Esophagus squamous epithelium (tissue), 5 donors: ENCODE measurements at regions not wholly inside any gene's neighbourhood (a gene's known extent, or its start where the extent isn't known, plus 50 kb on each side); places are given as distances from the start of the nearest gene placed in this dataset.
"Not testable (repeated sequence)": the region's sequence is repeated elsewhere in the genome, so short reads cannot be mapped to it uniquely, and the experiment has no call there.

Source experiments
- DNase-seq: peaks from one replicate; lab custom pipeline; 2025; lab: John Stamatoyannopoulos, UW
- H3K27ac ChIP-seq, 4 donors: fragments of 200-600 bp; sonication (generic); one replicate each; pipeline ENCODE4 v1.5.1; 2016 to 2019; ENCODE audit warnings: mild to moderate bottlenecking in 1 of 4
- H3K27me3 ChIP-seq, 4 donors: fragments of 200-600 bp; sonication (generic); 1 replicate in 3 of 4; 2 replicates in 1 of 4; pipeline versions ENCODE4 v1.5.1 to v1.6.0; 2017 to 2021; ENCODE audit warnings: antibody characterized with exemption in 1 of 4
- H3K36me3 ChIP-seq, 3 donors: fragments of 200-600 bp; sonication (generic); one replicate each; pipeline ENCODE4 v1.5.1; 2016 to 2019
- H3K4me1 ChIP-seq, 3 donors: fragments of 200-600 bp; sonication (generic); one replicate each; pipeline ENCODE4 v1.5.1; 2017 to 2019
- H3K4me3 ChIP-seq, 4 donors: fragments of 200-600 bp; sonication (generic); 1 replicate in 3 of 4; 2 replicates in 1 of 4; pipeline ENCODE4 v1.5.1; 2016 to 2019; ENCODE audit warnings: mild to moderate bottlenecking in 2 of 4, moderate library complexity in 1 of 4
- H3K9me3 ChIP-seq, 3 donors: fragments of 200-600 bp; sonication (generic); one replicate each; pipeline ENCODE4 v1.5.1; 2016 to 2019
- CTCF ChIP-seq, 6 experiments: fragments of 450-650 bp in 4 of 6; fragments of 200-600 bp in 2 of 6; sonication (generic) in 2 of 6; IDR thresholded peaks; one replicate each; pipeline ENCODE4 v1.5.1; 2016 to 2019; ENCODE audit warnings: antibody characterized with exemption in 6 of 6, mild to moderate bottlenecking in 4 of 6, moderate library complexity in 4 of 6
- POLR2A ChIP-seq, 4 donors: fragments of 450-650 bp; IDR thresholded peaks; one replicate each; pipeline ENCODE4 v1.6.1; 2017; ENCODE audit warnings: antibody characterized with exemption in 4 of 4, mild to moderate bottlenecking in 4 of 4, moderate library complexity in 3 of 4
- WGBS, 2 donors: methylation state at CpG; one replicate each; pipeline ENCODE4 v1.1.5; 2018; 5-methylcytosine and 5-hydroxymethylcytosine counted together
- intact Hi-C: fragments of 100-400 bp; cut with DNase I; formaldehyde crosslinking; loops from one replicate; pipeline ENCODE4 v1.15.0; 2022
- donor health status: DM: yes; HTN: yes; CAD: no.

DNA sequence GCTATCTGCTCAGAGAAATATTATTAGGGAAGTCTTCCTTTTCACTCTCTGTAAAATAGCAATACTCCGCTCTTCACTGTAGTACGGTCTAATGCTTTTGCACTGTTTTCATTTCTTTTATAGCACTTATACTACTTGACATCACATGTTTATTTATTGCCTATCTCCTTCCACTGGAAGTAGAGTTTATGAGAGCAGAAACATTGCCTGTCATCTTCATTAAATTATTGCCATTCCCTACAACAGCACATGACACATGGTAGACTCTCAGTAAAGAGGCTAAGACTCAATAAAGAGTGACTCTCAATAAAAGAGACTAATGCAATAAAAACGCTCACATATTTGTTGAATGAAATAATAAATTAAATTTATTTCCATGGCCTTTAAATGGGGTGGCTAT, 241.3 kb upstream of the MAGEC2 start:
- TF ChIP-seq CTCF (IDR thresholded peaks at IDR 0.05): no peak
- TF ChIP-seq POLR2A (IDR thresholded peaks at IDR 0.05): no peak
- H3K27ac ChIP-seq: no peak overlapping the region
- no peak overlapping the region for H3K4me3 ChIP-seq
- H3K9me3 ChIP-seq: no peaks in the 10 kb centered on the region
- 79 to 86% methylated on average over 3 of the region's 3 CpGs for WGBS, 2 donors
- intact Hi-C loops: no loop called here
- H3K27me3 ChIP-seq: no peaks in the 10 kb centered on the region
- no peaks in the 10 kb centered on the region for H3K36me3 ChIP-seq
- no peak for DNase-seq
- no peaks in the 10 kb centered on the region for H3K4me1 ChIP-seq

GRCh38 chrX:142428916-142429315, 223.8 kb upstream of the MAGEC2 start:
- Histone ChIP-seq H3K4me1 (no peaks in the 10 kb centered on the region), H3K4me3 (no peak overlapping the region), H3K27me3 (no peaks in the 10 kb centered on the region), H3K27ac (no peak overlapping the region), H3K9me3 (no peaks in the 10 kb centered on the region), H3K36me3 (no peaks in the 10 kb centered on the region)
- intact Hi-C loops: no loop called here
- DNase-seq: no peak
- WGBS, 2 donors: 66 to 71% methylated on average over 5 of the region's 5 CpGs
- no peak for TF ChIP-seq POLR2A (IDR thresholded peaks at IDR 0.05)
- TF ChIP-seq CTCF (IDR thresholded peaks at IDR 0.05): no peak

GRCh38 chrX:142390998-142391397, 185.9 kb upstream of the MAGEC2 start:
- H3K36me3 ChIP-seq, H3K27ac ChIP-seq, H3K4me3 ChIP-seq, H3K27me3 ChIP-seq, H3K4me1 ChIP-seq, intact Hi-C loops, DNase-seq, H3K9me3 ChIP-seq: not testable (repeated sequence)
- WGBS, 2 donors: 90% methylated on average over 2 of the region's 15 CpGs; no CpG with 5 or more reads in 1 of the 2 donors

- WGBS, 2 donors: 70 to 78% methylated on average over 5 of the region's 5 CpGs
- intact Hi-C loops: no loop called here
Measured at GRCh38 chrX:142363501-142363900, 158.4 kb upstream of the MAGEC2 start.

GRCh38 chrX:142359331-142359730, 154.2 kb upstream of the MAGEC2 start:
- no peak for DNase-seq
- Histone ChIP-seq H3K27me3 (no peaks in the 10 kb centered on the region), H3K4me3 (no peak overlapping the region), H3K9me3 (no peaks in the 10 kb centered on the region), H3K27ac (no peak overlapping the region), H3K4me1 (no peaks in the 10 kb centered on the region), H3K36me3 (no peaks in the 10 kb centered on the region)
- WGBS, 2 donors: 59 to 71% methylated on average over 2 of the region's 2 CpGs
- intact Hi-C loops: no loop called here
- TF ChIP-seq POLR2A (IDR thresholded peaks at IDR 0.05) (no peak), CTCF (IDR thresholded peaks at IDR 0.05) (no peak)

More at GRCh38 chrX:142363501-142363900, 158.4 kb upstream of the MAGEC2 start:
- TF ChIP-seq POLR2A (IDR thresholded peaks at IDR 0.05) (no peak), CTCF (IDR thresholded peaks at IDR 0.05) (no peak)
- no peaks in the 10 kb centered on the region for H3K27me3 ChIP-seq
- DNase-seq: no peak
- no peak overlapping the region for H3K27ac ChIP-seq
- no peaks in the 10 kb centered on the region for H3K36me3 ChIP-seq
- H3K4me1 ChIP-seq: no peaks in the 10 kb centered on the region
- no peak overlapping the region for H3K4me3 ChIP-seq
- no peaks in the 10 kb centered on the region for H3K9me3 ChIP-seq

DNA sequence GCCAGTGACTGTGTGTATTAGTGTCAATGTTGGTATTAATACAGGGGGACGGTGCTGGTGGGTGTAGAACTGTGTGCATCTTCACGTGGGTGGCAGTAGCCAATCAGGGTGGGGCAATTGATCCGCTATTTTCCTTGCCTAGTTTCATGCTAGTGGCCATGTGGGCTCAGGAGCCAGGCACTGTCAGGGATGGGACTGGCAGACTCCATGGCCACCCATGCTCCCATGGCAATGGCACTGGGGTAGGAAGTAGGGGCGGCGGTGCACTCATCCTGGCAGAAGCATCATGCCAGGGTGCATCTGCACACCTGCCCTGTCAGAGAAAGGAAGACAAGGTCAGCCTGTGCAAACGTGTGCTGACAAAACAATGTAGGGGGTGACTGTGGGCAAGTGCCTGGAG, 122.1 kb upstream of the MAGEC2 start:
- Histone ChIP-seq H3K9me3 (no peaks in the 10 kb centered on the region), H3K4me3 (no peak overlapping the region), H3K4me1 (no peaks in the 10 kb centered on the region), H3K27me3 (no peaks in the 10 kb centered on the region), H3K36me3 (no peaks in the 10 kb centered on the region), H3K27ac (no peak overlapping the region)
- no peak for TF ChIP-seq POLR2A (IDR thresholded peaks at IDR 0.05)
- intact Hi-C loops: no loop called here
- 78 to 79% methylated on average over 3 to 5 of the region's 6 CpGs for WGBS, 2 donors
- no peak for DNase-seq
